ENCODE measurements at regions not wholly inside any gene's neighbourhood (a gene's known extent, or its start where the extent isn't known, plus 50 kb on each side); places are given as distances from the start of the nearest gene placed in this dataset.

DNA sequence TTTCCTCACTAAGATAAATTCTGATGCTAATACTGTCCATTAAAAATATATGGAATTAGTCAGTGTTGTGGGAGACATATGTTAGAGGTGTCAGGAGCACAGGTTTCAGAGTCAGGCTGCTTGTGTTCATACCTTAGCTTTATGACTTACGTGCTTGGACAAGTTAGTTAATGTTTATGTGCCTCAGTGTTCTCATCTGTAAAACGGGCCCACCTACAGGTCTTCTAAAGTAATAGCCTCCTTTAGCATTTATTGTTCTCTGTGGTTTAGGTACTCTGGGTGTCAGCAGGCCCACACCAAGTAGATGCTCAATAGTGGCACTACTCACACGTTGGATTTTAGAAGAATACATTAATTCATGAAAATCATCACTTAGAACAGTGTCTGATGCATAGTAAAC is 308.7 kb upstream of the ZC3H12C start:
- TF ChIP-seq, protein P1, sequence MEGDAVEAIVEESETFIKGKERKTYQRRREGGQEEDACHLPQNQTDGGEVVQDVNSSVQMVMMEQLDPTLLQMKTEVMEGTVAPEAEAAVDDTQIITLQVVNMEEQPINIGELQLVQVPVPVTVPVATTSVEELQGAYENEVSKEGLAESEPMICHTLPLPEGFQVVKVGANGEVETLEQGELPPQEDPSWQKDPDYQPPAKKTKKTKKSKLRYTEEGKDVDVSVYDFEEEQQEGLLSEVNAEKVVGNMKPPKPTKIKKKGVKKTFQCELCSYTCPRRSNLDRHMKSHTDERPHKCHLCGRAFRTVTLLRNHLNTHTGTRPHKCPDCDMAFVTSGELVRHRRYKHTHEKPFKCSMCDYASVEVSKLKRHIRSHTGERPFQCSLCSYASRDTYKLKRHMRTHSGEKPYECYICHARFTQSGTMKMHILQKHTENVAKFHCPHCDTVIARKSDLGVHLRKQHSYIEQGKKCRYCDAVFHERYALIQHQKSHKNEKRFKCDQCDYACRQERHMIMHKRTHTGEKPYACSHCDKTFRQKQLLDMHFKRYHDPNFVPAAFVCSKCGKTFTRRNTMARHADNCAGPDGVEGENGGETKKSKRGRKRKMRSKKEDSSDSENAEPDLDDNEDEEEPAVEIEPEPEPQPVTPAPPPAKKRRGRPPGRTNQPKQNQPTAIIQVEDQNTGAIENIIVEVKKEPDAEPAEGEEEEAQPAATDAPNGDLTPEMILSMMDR (IDR thresholded peaks at IDR 0.05 in 8 of 11, conservative IDR thresholded peaks at IDR 0.05 in 3 of 11) = no peak
- TF ChIP-seq POLR2A (IDR thresholded peaks at IDR 0.05) (no peak), POLR2AphosphoS5 (IDR thresholded peaks at IDR 0.05) (no peak)

All from spleen (tissue), 7 donors.